GM12891 (cell line): ENCODE measurements at regions not wholly inside any gene's neighbourhood (a gene's known extent, or its start where the extent isn't known, plus 50 kb on each side); places are given as distances from the start of the nearest gene placed in this dataset.

Source experiments
- POLR2A ChIP-seq: IDR thresholded peaks from 2 replicates; pipeline ENCODE4 v1.6.1; 2011; ENCODE audit warnings: low read depth, low read length, control low read depth
- TAF1 ChIP-seq: IDR thresholded peaks from 2 replicates; pipeline ENCODE4 v1.6.1; 2011; ENCODE audit warnings: low read depth, low read length, control low read depth

- TF ChIP-seq TAF1 (no peak), POLR2A (no peak)
These were observed 547.5 kb upstream of the SPRY2 start for GRCh38 chr13:80888390-80888789.
